WTC11 (cell line): ENCODE measurements at regions not wholly inside any gene's neighbourhood (a gene's known extent, or its start where the extent isn't known, plus 50 kb on each side); places are given as distances from the start of the nearest gene placed in this dataset.

Experiments used
- ATAC-seq: fragments of 200-7000 bp; cut with Tn5 transposase; 2 replicates; pipeline ENCODE4 v1.10.0; 2021; ENCODE audit warnings: mild to moderate bottlenecking, moderate library complexity
- CTCF ChIA-PET: fragments of 300-600 bp; sonication (Branson Sonifier 250); formaldehyde crosslinking; loops from one replicate; lab custom pipeline; 2021; ENCODE audit warnings: antibody characterized with exemption; lab: Charles Lee
- POLR2A ChIA-PET: fragments of 350-600 bp; sonication (Branson Sonifier 250); formaldehyde crosslinking; loops from one replicate; lab custom pipeline; 2021; ENCODE audit warnings: antibody characterized with exemption; lab: Charles Lee
- DNase-seq: peaks from one replicate; pipeline ENCODE4 v3.0.0; 2021; ENCODE audit warnings: low spot score
- H3K27ac Mint-ChIP-seq: 2 replicates; pipeline ENCODE4 v1.8.0; 2021; ENCODE audit warnings: mixed read lengths
- H3K27me3 Mint-ChIP-seq: 2 replicates; pipeline ENCODE4 v1.8.0; 2021; ENCODE audit warnings: low read depth, mild to moderate bottlenecking, moderate library complexity, mixed read lengths
- H3K36me3 Mint-ChIP-seq: 2 replicates; pipeline ENCODE4 v1.8.0; 2021; ENCODE audit warnings: mixed read lengths
- H3K4me1 Mint-ChIP-seq: 2 replicates; pipeline ENCODE4 v1.8.0; 2022; ENCODE audit warnings: mixed read lengths
- H3K4me3 Mint-ChIP-seq: 2 replicates; pipeline ENCODE4 v1.8.0; 2021; ENCODE audit warnings: mild to moderate bottlenecking, moderate library complexity, mixed read lengths
- H3K9me3 Mint-ChIP-seq: 2 replicates; pipeline ENCODE4 v1.8.0; 2021; ENCODE audit warnings: mixed read lengths
- ATF1 ChIP-seq: sonication (generic); formaldehyde crosslinking; IDR thresholded peaks from 2 replicates; pipeline ENCODE4 v1.8.1; 2023; ENCODE audit warnings: mild to moderate bottlenecking, moderate library complexity, missing genetic modification reagents
- ATF2 ChIP-seq: sonication (generic); formaldehyde crosslinking; IDR thresholded peaks from 2 replicates; pipeline ENCODE4 v1.8.1; 2022; ENCODE audit warnings: low read depth, missing genetic modification reagents, borderline replicate concordance
- CTCF ChIP-seq: fragments of 200-600 bp; IDR thresholded peaks from 2 replicates; pipeline ENCODE4 v1.8.0; 2022; ENCODE audit warnings: antibody characterized with exemption
- EMX1 ChIP-seq: fragments of 250-450 bp; sonication (Bioruptor Pico); IDR thresholded peaks from 2 replicates; pipeline ENCODE4 v1.8.0; 2021; ENCODE audit warnings: mild to moderate bottlenecking
- FOXJ3 ChIP-seq: sonication (generic); formaldehyde crosslinking; IDR thresholded peaks from 2 replicates; pipeline ENCODE4 v1.9.0; 2021; ENCODE audit warnings: missing genetic modification reagents, mild to moderate bottlenecking, borderline replicate concordance
- JAZF1 ChIP-seq: fragments of 250-450 bp; sonication (Bioruptor Pico); IDR thresholded peaks from 2 replicates; pipeline ENCODE4 v1.9.0; 2021; ENCODE audit warnings: moderate library complexity, mild to moderate bottlenecking, inconsistent platforms
- MXD4 ChIP-seq: fragments of 250-450 bp; sonication (Bioruptor Pico); IDR thresholded peaks from 2 replicates; pipeline ENCODE4 v1.8.0; 2021; ENCODE audit warnings: mild to moderate bottlenecking, moderate library complexity, borderline replicate concordance
- NFE2L1 ChIP-seq: sonication (generic); formaldehyde crosslinking; IDR thresholded peaks from 2 replicates; pipeline ENCODE4 v1.8.1; 2023; ENCODE audit warnings: missing genetic modification reagents
- NR2C2 ChIP-seq: sonication (generic); formaldehyde crosslinking; IDR thresholded peaks from 2 replicates; pipeline ENCODE4 v1.8.0; 2022; ENCODE audit warnings: mild to moderate bottlenecking, missing genetic modification reagents
- TCF7 ChIP-seq: sonication (generic); formaldehyde crosslinking; IDR thresholded peaks from 2 replicates; pipeline ENCODE4 v1.8.0; 2022; ENCODE audit warnings: mild to moderate bottlenecking, low read depth, missing genetic modification reagents, moderate library complexity
- USF1 ChIP-seq: sonication (generic); formaldehyde crosslinking; IDR thresholded peaks from 2 replicates; pipeline ENCODE4 v1.8.0; 2022; ENCODE audit warnings: mild to moderate bottlenecking, missing genetic modification reagents
- ZNF232 ChIP-seq: sonication (generic); formaldehyde crosslinking; IDR thresholded peaks from 2 replicates; pipeline ENCODE4 v1.8.0; 2022; ENCODE audit warnings: mild to moderate bottlenecking, missing genetic modification reagents
- ZNF423 ChIP-seq: fragments of 250-450 bp; sonication (Bioruptor Pico); IDR thresholded peaks from 2 replicates; pipeline ENCODE4 v2.1.2; 2022; ENCODE audit warnings: mild to moderate bottlenecking, moderate library complexity
- TF ChIP-seq, protein P1 (sequence below): sonication (generic); formaldehyde crosslinking; IDR thresholded peaks from 2 replicates; pipeline ENCODE4 v1.8.1; 2023; ENCODE audit warnings: mild to moderate bottlenecking, missing genetic modification reagents, borderline replicate concordance
- TF ChIP-seq, protein P2 (sequence below): fragments of 250-450 bp; sonication (Bioruptor Pico); IDR thresholded peaks from 2 replicates; pipeline ENCODE4 v1.9.0; 2021; ENCODE audit warnings: mild to moderate bottlenecking
- TF ChIP-seq, protein P3 (sequence below): sonication (generic); formaldehyde crosslinking; IDR thresholded peaks from 2 replicates; pipeline ENCODE4 v1.8.1; 2022; ENCODE audit warnings: low read depth, mild to moderate bottlenecking, moderate library complexity, missing genetic modification reagents, borderline replicate concordance
- TF ChIP-seq, protein P4 (sequence below): fragments of 250-450 bp; sonication (Bioruptor Pico); IDR thresholded peaks from 2 replicates; pipeline ENCODE4 v1.9.0; 2021; ENCODE audit warnings: mild to moderate bottlenecking

- TF ChIP-seq, protein P1, sequence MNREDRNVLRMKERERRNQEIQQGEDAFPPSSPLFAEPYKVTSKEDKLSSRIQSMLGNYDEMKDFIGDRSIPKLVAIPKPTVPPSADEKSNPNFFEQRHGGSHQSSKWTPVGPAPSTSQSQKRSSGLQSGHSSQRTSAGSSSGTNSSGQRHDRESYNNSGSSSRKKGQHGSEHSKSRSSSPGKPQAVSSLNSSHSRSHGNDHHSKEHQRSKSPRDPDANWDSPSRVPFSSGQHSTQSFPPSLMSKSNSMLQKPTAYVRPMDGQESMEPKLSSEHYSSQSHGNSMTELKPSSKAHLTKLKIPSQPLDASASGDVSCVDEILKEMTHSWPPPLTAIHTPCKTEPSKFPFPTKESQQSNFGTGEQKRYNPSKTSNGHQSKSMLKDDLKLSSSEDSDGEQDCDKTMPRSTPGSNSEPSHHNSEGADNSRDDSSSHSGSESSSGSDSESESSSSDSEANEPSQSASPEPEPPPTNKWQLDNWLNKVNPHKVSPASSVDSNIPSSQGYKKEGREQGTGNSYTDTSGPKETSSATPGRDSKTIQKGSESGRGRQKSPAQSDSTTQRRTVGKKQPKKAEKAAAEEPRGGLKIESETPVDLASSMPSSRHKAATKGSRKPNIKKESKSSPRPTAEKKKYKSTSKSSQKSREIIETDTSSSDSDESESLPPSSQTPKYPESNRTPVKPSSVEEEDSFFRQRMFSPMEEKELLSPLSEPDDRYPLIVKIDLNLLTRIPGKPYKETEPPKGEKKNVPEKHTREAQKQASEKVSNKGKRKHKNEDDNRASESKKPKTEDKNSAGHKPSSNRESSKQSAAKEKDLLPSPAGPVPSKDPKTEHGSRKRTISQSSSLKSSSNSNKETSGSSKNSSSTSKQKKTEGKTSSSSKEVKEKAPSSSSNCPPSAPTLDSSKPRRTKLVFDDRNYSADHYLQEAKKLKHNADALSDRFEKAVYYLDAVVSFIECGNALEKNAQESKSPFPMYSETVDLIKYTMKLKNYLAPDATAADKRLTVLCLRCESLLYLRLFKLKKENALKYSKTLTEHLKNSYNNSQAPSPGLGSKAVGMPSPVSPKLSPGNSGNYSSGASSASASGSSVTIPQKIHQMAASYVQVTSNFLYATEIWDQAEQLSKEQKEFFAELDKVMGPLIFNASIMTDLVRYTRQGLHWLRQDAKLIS: no peak
- no peak for TF ChIP-seq JAZF1 (CRISPR knock-in tag)
Measured at GRCh38 chr4:83679692-83680091, 143.8 kb downstream of the GPAT3 start (continued).

DNA sequence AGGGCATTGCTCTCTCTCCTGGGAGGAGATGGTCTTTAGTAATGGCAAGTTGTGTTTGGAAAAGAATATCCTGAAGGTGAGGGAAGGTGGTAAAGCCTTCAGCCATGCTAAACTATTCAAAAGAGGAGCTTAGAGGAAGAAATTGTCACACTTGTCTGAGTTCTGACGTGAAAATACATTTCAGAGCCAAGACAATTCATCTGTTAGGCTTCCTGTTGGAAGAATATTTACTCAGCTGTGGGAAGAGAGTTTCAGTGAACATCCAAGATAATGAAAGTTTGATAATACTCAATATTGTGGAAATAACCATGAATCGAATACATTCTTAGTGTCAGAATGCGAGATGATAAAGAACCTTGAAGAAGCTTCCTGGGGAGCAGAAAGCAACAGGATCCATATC lies 143.3 kb downstream of the GPAT3 start:
- H3K27ac Mint-ChIP-seq: no peak overlapping the region
- peaks cover 8% of the 10 kb centered on the region for H3K4me1 Mint-ChIP-seq
- TF ChIP-seq, protein P2, sequence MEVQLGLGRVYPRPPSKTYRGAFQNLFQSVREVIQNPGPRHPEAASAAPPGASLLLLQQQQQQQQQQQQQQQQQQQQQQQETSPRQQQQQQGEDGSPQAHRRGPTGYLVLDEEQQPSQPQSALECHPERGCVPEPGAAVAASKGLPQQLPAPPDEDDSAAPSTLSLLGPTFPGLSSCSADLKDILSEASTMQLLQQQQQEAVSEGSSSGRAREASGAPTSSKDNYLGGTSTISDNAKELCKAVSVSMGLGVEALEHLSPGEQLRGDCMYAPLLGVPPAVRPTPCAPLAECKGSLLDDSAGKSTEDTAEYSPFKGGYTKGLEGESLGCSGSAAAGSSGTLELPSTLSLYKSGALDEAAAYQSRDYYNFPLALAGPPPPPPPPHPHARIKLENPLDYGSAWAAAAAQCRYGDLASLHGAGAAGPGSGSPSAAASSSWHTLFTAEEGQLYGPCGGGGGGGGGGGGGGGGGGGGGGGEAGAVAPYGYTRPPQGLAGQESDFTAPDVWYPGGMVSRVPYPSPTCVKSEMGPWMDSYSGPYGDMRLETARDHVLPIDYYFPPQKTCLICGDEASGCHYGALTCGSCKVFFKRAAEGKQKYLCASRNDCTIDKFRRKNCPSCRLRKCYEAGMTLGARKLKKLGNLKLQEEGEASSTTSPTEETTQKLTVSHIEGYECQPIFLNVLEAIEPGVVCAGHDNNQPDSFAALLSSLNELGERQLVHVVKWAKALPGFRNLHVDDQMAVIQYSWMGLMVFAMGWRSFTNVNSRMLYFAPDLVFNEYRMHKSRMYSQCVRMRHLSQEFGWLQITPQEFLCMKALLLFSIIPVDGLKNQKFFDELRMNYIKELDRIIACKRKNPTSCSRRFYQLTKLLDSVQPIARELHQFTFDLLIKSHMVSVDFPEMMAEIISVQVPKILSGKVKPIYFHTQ (CRISPR knock-in tag): no peak
- TF ChIP-seq JAZF1 (CRISPR knock-in tag): no peak
- ATAC-seq (no peak), DNase-seq (no peak)
- ChIA-PET POLR2A (no interaction called here), CTCF (no interaction called here)
- no peaks in the 10 kb centered on the region for H3K27me3 Mint-ChIP-seq
- no peaks in the 10 kb centered on the region for H3K36me3 Mint-ChIP-seq
- no peaks in the 10 kb centered on the region for H3K9me3 Mint-ChIP-seq
- no peak overlapping the region for H3K4me3 Mint-ChIP-seq

GRCh38 chr4:83677656-83678055 lies 141.7 kb downstream of the GPAT3 start:
- ChIA-PET CTCF (no interaction called here), POLR2A (no interaction called here)
- Mint-ChIP-seq H3K27me3 (no peaks in the 10 kb centered on the region), H3K9me3 (no peaks in the 10 kb centered on the region), H3K27ac (no peak overlapping the region), H3K4me3 (no peak overlapping the region), H3K36me3 (no peaks in the 10 kb centered on the region), H3K4me1 (peaks cover 16% of the 10 kb centered on the region)
- ATAC-seq: no peak
- no peak for DNase-seq
- no peak for TF ChIP-seq TCF7 (CRISPR knock-in tag)
- TF ChIP-seq ATF1 (CRISPR knock-in tag): no peak
- TF ChIP-seq USF1 (CRISPR knock-in tag): no peak
- no peak for TF ChIP-seq CTCF
- no peak for TF ChIP-seq FOXJ3 (CRISPR knock-in tag)
- TF ChIP-seq, protein P3, sequence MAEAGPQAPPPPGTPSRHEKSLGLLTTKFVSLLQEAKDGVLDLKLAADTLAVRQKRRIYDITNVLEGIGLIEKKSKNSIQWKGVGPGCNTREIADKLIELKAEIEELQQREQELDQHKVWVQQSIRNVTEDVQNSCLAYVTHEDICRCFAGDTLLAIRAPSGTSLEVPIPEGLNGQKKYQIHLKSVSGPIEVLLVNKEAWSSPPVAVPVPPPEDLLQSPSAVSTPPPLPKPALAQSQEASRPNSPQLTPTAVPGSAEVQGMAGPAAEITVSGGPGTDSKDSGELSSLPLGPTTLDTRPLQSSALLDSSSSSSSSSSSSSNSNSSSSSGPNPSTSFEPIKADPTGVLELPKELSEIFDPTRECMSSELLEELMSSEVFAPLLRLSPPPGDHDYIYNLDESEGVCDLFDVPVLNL: no peak
- TF ChIP-seq ATF2: no peak
- TF ChIP-seq ZNF232 (CRISPR knock-in tag): no peak
- TF ChIP-seq ZNF423: no peak
- no peak for TF ChIP-seq NFE2L1 (CRISPR knock-in tag)
- no peak for TF ChIP-seq MXD4 (CRISPR knock-in tag)
- TF ChIP-seq EMX1 (CRISPR knock-in tag): no peak
- no peak for TF ChIP-seq NR2C2 (CRISPR knock-in tag)
- TF ChIP-seq, protein P4, sequence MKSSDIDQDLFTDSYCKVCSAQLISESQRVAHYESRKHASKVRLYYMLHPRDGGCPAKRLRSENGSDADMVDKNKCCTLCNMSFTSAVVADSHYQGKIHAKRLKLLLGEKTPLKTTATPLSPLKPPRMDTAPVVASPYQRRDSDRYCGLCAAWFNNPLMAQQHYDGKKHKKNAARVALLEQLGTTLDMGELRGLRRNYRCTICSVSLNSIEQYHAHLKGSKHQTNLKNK: no peak
